NT2/D1 (cell line): ENCODE measurements at regions not wholly inside any gene's neighbourhood (a gene's known extent, or its start where the extent isn't known, plus 50 kb on each side); places are given as distances from the start of the nearest gene placed in this dataset.

ENCODE experiments used
- SUZ12 ChIP-seq: IDR thresholded peaks from 2 replicates; pipeline ENCODE4 v1.6.1; 2011; ENCODE audit not compliant: insufficient read length, insufficient read depth; ENCODE audit errors: extremely low read depth
- YY1 ChIP-seq: IDR thresholded peaks from 2 replicates; pipeline ENCODE4 v1.6.1; 2011; ENCODE audit not compliant: insufficient read length, insufficient read depth
- ZNF274 ChIP-seq: IDR thresholded peaks from 2 replicates; pipeline ENCODE4 v1.6.1; 2011; ENCODE audit warnings: mild to moderate bottlenecking, low read depth, low read length

- TF ChIP-seq SUZ12 (no peak), YY1 (no peak), ZNF274 (no peak)
These were observed 187.5 kb upstream of the HES1 start for GRCh38 chr3:193948459-193948858.
